Ovary (tissue), 3 donors: ENCODE measurements at regions not wholly inside any gene's neighbourhood (a gene's known extent, or its start where the extent isn't known, plus 50 kb on each side); places are given as distances from the start of the nearest gene placed in this dataset.

Experiments
- EP300 ChIP-seq: sonication (generic); formaldehyde crosslinking; IDR thresholded peaks from one replicate; pipeline ENCODE4 v1.6.1; 2017; ENCODE audit warnings: antibody characterized with exemption
- POLR2A ChIP-seq: fragments of 450-650 bp; IDR thresholded peaks from one replicate; pipeline ENCODE4 v1.6.1; 2017; ENCODE audit warnings: antibody characterized with exemption, mild to moderate bottlenecking, moderate library complexity
- TF ChIP-seq, protein P1 (sequence below), 3 donors: fragments of 450-650 bp in 2 of 3; fragments of 200-600 bp in 1 of 3; IDR thresholded peaks; one replicate each; pipeline versions ENCODE4 v1.5.1 to v1.8.0; 2016 to 2022; ENCODE audit warnings: antibody characterized with exemption in 3 of 3, mild to moderate bottlenecking in 1 of 3
- donor health status: DM: no; HTN: no; CAD: no.

GRCh38 chr14:56949828-56950227 is 139.5 kb upstream of the OTX2 start:
- TF ChIP-seq, protein P1, sequence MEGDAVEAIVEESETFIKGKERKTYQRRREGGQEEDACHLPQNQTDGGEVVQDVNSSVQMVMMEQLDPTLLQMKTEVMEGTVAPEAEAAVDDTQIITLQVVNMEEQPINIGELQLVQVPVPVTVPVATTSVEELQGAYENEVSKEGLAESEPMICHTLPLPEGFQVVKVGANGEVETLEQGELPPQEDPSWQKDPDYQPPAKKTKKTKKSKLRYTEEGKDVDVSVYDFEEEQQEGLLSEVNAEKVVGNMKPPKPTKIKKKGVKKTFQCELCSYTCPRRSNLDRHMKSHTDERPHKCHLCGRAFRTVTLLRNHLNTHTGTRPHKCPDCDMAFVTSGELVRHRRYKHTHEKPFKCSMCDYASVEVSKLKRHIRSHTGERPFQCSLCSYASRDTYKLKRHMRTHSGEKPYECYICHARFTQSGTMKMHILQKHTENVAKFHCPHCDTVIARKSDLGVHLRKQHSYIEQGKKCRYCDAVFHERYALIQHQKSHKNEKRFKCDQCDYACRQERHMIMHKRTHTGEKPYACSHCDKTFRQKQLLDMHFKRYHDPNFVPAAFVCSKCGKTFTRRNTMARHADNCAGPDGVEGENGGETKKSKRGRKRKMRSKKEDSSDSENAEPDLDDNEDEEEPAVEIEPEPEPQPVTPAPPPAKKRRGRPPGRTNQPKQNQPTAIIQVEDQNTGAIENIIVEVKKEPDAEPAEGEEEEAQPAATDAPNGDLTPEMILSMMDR (IDR thresholded peaks at IDR 0.05), result no peak
- TF ChIP-seq EP300 (no peak), POLR2A (no peak)
